Epithelial cell of esophagus (primary cell): ENCODE measurements at regions not wholly inside any gene's neighbourhood (a gene's known extent, or its start where the extent isn't known, plus 50 kb on each side); places are given as distances from the start of the nearest gene placed in this dataset.
"Not testable (repeated sequence)": the region's sequence is repeated elsewhere in the genome, so short reads cannot be mapped to it uniquely, and the experiment has no call there.

Source experiments
- DNase-seq: peaks from one replicate; pipeline ENCODE4 v3.0.0; 2010; ENCODE audit warnings: low read depth
- H3K4me3 ChIP-seq: 2 replicates; pipeline ENCODE4 v1.5.1; 2011; ENCODE audit warnings: mild to moderate bottlenecking, low read length, control low read depth
- TF ChIP-seq, protein P1 (sequence below): IDR thresholded peaks from 2 replicates; pipeline ENCODE4 v1.5.1; 2011; ENCODE audit warnings: low read depth, mild to moderate bottlenecking, low read length, control low read depth, inconsistent platforms; ENCODE audit not compliant: insufficient read depth; ENCODE audit errors: missing control alignments

DNA sequence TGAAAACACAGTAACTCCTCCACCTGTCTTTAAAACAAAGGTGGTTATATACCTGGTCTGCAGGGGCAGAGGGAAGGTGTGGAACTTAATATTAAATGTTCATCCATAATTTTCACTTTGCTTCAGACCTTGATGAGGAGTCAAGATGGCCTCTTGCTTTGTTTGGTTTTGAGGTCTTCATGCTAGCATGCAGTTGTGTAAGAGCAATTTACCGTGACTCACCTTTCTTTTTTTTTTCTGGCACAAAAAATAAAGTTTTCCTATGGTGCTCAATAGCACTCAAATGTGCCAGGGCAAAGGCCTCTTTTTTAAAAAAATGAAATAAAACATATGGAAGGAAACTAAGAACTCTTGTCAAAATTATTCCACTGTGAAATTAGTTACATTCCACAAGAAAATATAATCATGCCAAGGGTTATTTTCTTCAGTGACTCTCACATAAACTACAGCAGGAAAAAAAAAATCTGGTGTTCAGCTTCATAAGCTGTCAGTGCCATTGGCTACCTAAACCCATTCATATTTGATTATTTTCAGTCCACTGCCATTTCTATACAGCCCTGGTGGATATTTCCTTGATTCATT is 128.2 kb downstream of the SLC7A11 start:
- H3K4me3 ChIP-seq, result no peak overlapping the region
- DNase-seq, result peak; percentile 71
- TF ChIP-seq, protein P1, sequence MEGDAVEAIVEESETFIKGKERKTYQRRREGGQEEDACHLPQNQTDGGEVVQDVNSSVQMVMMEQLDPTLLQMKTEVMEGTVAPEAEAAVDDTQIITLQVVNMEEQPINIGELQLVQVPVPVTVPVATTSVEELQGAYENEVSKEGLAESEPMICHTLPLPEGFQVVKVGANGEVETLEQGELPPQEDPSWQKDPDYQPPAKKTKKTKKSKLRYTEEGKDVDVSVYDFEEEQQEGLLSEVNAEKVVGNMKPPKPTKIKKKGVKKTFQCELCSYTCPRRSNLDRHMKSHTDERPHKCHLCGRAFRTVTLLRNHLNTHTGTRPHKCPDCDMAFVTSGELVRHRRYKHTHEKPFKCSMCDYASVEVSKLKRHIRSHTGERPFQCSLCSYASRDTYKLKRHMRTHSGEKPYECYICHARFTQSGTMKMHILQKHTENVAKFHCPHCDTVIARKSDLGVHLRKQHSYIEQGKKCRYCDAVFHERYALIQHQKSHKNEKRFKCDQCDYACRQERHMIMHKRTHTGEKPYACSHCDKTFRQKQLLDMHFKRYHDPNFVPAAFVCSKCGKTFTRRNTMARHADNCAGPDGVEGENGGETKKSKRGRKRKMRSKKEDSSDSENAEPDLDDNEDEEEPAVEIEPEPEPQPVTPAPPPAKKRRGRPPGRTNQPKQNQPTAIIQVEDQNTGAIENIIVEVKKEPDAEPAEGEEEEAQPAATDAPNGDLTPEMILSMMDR, result no peak

DNA sequence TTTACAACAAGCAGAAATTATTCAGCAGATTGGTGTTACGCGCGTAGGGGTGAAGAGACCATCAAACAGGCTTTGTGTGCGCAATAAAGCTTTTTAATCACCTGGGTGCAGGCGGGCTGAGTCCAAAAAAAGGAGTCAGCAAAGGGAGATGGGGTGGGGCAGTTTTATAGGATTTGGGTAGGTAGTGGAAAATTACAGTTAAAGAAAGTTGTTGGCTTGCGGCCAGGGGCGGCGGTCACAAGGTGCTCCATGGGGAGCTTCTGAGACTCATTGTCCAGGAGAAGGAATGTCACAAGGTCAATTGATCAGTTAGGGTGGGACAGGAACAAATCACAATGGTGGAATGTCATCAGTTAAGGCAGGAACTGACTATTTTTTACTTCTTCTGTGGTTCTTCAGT is 129.3 kb downstream of the SLC7A11 start:
- not testable (repeated sequence) for H3K4me3 ChIP-seq

DNA sequence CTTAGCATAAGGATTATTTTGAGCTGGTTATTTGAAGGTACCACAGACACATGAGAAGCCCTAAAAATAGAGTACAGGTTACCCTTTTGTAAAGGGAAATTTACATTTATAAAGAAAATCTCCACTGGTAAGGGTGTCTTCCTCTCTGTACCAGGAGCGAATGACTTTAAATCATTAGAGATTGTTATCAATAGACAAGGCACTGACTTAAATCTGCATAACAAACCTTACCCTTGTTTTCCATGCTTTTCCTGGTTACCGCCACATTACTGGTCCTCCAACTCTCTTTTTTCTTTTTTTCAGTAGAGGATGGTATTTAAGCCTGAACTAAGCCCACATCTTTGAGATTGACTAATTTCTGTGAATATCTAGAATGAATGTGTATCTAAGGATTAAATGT is 129.8 kb downstream of the SLC7A11 start:
- TF ChIP-seq, protein P1, result no peak
- DNase-seq, result no peak
- H3K4me3 ChIP-seq, result no peak overlapping the region

More for the DNA sequence above, 129.3 kb downstream of the SLC7A11 start:
- DNase-seq, result not testable (repeated sequence)

DNA sequence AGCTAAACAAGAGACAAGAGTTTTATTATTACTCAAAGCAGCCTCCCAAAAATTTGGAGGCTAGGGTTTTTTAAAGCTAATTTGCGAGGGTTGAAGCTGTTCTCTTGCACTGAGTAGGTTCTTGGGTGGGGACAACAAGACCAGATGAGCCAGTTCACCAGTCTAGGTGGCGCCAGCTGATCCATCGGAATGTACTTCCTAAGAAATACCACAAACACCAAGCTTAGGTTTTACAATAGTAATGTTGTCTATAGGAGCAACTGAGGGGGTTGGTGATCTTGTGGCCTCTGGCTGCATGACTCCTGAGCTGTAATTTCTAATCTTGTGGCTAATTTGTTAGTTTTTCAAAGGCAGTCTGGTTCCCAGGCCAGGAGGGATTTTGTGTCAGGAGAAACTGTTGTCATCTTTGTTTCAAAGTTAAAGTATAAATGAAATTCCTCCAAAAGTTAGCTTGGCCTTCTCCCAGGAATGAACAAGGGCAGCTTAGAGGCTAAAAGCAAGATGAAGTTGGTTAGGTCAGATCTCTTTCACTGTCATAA is 130.6 kb downstream of the SLC7A11 start:
- peak; percentile 72 for DNase-seq
- TF ChIP-seq, protein P1, result no peak
- H3K4me3 ChIP-seq, result no peak overlapping the region

DNA sequence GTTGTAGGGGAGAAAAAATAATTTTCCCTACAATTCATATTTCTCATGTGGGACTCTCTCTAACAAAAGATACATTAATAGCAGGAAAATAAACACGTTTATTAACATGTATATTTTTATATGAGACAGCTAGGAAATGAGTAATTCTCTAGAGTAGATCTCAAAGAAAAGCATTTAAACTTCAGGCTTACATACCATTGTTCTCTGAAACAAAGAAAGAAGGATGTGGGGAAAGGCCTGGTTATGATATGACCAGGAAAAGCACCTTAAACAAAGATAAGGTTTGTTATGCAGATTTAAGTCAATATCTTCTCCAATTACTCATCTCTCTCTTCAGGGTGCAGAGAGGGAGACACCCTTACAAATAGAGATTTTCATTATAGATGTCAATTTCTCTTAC is 131.3 kb downstream of the SLC7A11 start:
- DNase-seq, result peak; percentile 46
- TF ChIP-seq, protein P1, result no peak
- H3K4me3 ChIP-seq, result no peak overlapping the region

DNA sequence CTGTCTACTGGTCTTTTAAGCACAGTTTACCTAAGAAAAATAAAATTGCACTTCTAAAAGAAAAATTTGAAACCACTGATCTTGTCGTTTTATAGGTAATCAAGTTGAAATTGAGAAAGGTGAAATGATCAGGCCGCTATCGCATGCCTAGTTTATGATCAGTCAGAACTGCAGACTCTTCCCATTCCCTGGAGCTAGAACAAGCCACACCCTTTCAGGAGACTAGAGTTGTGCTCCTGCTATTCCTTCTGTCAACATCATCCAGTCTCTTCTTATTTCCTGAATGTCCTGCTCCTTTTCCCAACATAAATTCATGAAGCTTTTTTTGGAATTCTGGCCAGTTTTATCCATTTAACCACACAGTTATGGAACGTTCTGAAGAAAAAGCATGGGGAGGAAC is 135.1 kb downstream of the SLC7A11 start:
- H3K4me3 ChIP-seq, result no peak overlapping the region
- TF ChIP-seq, protein P1, result no peak
- DNase-seq, result no peak

DNA sequence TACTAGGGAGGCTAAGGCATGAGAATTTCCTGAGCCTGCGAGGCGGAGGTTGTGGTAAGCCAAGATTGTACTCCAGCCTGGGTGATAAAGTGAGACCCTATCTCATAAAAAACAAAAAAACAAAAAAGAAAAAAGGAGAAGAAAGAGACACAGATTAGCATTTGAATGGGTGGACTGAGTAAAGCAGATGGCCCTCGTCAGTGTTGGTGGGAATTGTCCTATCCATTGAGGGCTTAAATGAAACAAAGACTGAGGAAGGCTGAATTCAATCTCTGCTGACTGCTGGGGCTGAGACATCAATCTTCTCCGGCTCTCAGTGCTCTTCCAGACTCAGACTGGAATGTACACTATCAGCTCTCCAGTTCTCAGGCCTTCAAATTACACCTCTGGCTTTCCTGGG is 136.8 kb downstream of the SLC7A11 start:
- no peak overlapping the region for H3K4me3 ChIP-seq
- DNase-seq, result no peak
- TF ChIP-seq, protein P1, result no peak
